PFSK-1 (cell line): ENCODE measurements at regions not wholly inside any gene's neighbourhood (a gene's known extent, or its start where the extent isn't known, plus 50 kb on each side); places are given as distances from the start of the nearest gene placed in this dataset.

ENCODE experiments used
- FOXP2 ChIP-seq: optimal IDR thresholded peaks from 2 replicates; pipeline ENCODE3; 2011; ENCODE audit warnings: borderline replicate concordance, control low read depth, inconsistent platforms; ENCODE audit not compliant: insufficient read depth; ENCODE audit errors: extremely low read length, extremely low read depth
- POLR2AphosphoS5 ChIP-seq: IDR thresholded peaks from 2 replicates; pipeline ENCODE4 v1.6.1; 2012; ENCODE audit warnings: low read depth, mild to moderate bottlenecking, control low read depth, low read length, moderate library complexity
- REST ChIP-seq, 2 experiments: IDR thresholded peaks; 2 replicates each; pipeline versions ENCODE4 v1.6.1 to v1.8.0; 2011 to 2012; ENCODE audit warnings: low read depth in 2 of 2, low read length in 2 of 2, control low read depth in 1 of 2, inconsistent platforms in 1 of 2, mild to moderate bottlenecking in 1 of 2, moderate library complexity in 1 of 2; ENCODE audit not compliant: insufficient read depth in 1 of 2
- SIN3A ChIP-seq: IDR thresholded peaks from 2 replicates; pipeline ENCODE4 v1.6.1; 2012; ENCODE audit warnings: mild to moderate bottlenecking, low read length, moderate library complexity, borderline replicate concordance; ENCODE audit not compliant: insufficient read depth
- TAF1 ChIP-seq: IDR thresholded peaks from 2 replicates; pipeline ENCODE4 v1.6.1; 2012; ENCODE audit warnings: low read length, control low read depth, borderline replicate concordance; ENCODE audit not compliant: insufficient read depth

DNA sequence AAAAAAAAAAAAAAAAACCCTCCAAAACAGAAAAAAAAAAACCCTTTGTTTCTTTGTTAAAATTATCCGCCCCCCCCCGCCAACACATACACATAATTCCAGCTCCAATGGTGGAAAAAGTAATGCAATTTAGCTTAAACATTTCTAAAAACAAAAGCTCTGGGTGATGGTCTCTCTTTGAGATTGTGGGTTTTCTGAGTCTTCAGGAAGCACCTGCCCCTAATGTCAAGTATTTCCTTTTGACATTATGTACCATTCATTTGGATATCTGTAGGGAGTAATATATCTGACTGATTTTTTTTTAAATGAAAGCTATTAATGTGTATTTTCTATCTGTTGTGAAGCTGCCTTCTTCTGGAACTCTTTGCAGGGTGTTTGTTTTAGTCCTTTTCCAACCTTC is 389.7 kb downstream of the TAF11L14 start:
- TF ChIP-seq TAF1, result no peak
- no peak for TF ChIP-seq SIN3A
- no peak for TF ChIP-seq FOXP2
- no peak for TF ChIP-seq POLR2AphosphoS5
- no peak for TF ChIP-seq REST (IDR thresholded peaks at IDR 0.05; ENCODE audit: insufficient read depth in 1 of 2, low read depth in 2 of 2, low read length in 2 of 2)

DNA sequence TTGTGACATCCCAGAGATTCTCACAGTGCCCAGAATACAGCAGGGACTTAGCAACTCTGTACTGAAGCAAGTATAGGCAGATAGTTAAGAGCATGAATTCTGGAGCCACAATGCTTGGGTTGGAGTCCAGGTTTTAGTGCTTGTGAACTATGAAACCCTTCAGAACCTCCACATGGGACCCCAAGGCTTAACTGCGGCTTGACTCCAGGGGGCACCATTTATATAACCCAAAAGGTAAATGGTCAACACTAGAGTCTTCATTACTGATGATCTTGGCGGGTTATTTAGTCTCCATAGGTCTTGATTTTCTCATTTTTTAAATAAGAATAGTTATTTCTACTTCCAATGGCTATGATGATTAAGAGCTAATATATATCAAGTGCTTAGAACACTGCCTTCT is 390.3 kb downstream of the TAF11L14 start:
- no peak for TF ChIP-seq SIN3A

DNA sequence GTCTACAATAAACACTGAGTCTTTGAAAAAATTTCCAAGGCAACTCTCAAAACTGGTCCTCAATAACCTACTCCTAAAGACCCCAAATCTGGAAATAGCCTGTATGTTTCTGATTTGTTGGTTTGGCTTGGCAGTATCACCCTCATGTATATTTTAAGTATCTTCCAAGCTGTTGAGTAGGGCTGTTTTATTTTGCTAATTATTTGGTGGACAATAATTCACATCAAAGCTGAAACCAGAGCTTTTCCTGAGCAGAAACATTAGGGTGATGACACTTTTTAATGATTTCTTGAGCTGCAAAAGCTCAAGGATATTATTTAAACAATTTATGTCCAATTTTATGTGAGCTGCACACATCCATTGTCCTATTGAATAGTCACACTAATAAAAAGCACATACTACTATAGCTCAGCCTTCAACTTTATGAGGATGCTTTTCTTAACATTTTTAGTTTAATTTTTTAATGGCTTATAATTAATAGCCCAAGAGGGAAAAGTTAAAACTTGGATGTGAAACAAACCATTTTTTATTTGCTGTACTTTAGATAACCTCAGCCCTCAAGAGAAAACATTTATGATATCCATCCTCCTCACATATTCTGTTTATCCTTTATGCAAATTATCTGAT is 393.1 kb downstream of the TAF11L14 start:
- TF ChIP-seq REST (IDR thresholded peaks at IDR 0.05; ENCODE audit: insufficient read depth in 1 of 2, low read depth in 2 of 2, low read length in 2 of 2) (no peak), FOXP2 (no peak), TAF1 (no peak), POLR2AphosphoS5 (no peak), SIN3A (no peak)

DNA sequence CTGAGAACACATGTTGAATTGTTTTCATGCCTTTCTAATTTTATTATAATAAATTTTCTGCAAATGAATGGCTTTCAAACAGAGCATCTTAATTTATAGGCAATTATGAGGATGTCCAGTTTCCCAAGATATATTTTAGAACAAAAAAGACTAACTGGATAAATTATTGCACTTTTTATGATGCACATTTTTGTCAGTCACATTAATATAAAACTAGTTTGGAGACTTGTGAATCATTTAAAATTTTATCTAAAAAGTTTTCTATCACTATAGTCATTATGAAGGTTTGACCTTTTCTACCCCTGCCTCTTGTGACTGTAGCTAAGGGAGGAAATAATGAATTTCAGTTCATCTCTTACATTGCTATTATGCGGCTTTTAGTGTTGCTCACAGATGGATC is 393.8 kb downstream of the TAF11L14 start:
- TF ChIP-seq POLR2AphosphoS5 (no peak), FOXP2 (no peak), TAF1 (no peak), SIN3A (no peak), REST (IDR thresholded peaks at IDR 0.05; ENCODE audit: insufficient read depth in 1 of 2, low read depth in 2 of 2, low read length in 2 of 2) (no peak)

- TF ChIP-seq SIN3A, result no peak
- TF ChIP-seq TAF1, result no peak
- no peak for TF ChIP-seq POLR2AphosphoS5
- no peak for TF ChIP-seq FOXP2
- no peak for TF ChIP-seq REST (IDR thresholded peaks at IDR 0.05; ENCODE audit: insufficient read depth in 1 of 2, low read depth in 2 of 2, low read length in 2 of 2)
These were observed 398.5 kb downstream of the TAF11L14 start for GRCh38 chr5:18032744-18033143.
